ENCODE measurements at regions not wholly inside any gene's neighbourhood (a gene's known extent, or its start where the extent isn't known, plus 50 kb on each side); places are given as distances from the start of the nearest gene placed in this dataset.
A peak's percentile ranks its signal among the peaks of the same experiment; 100 is the strongest.

GRCh38 chr6:98156580-98156979 is 677.8 kb upstream of the POU3F2 start:
- TF ChIP-seq CTCF (conservative IDR thresholded peaks at IDR 0.05), result no peak
- 71% methylated on average over 2 of the region's 2 CpGs; no CpG with 5 or more reads in 1 of the 2 experiments for WGBS, 2 experiments (ENCODE audit: insufficient coverage in 1 of 2, insufficient read length in 1 of 2)
- Mint-ChIP-seq H3K9me3 (no peaks in the 10 kb centered on the region), H3K36me3 (ENCODE audit: low read depth) (no peaks in the 10 kb centered on the region), H3K4me1 (peaks cover 5% of the 10 kb centered on the region), H3K27me3 (ENCODE audit: insufficient read depth) (no peaks in the 10 kb centered on the region), H3K27ac (no peak overlapping the region), H3K4me3 (no peak overlapping the region)
- peak; percentile 51 for DNase-seq
- H3K27me3 ChIP-seq (ENCODE audit: control insufficient read depth, insufficient read depth, low read length, poor library complexity, severe bottlenecking), result no peaks in the 10 kb centered on the region
- H3K27ac ChIP-seq (ENCODE audit: low read depth, low read length), result no peak overlapping the region
- H3K9ac ChIP-seq (ENCODE audit: extremely low read depth, low read length, poor library complexity, severe bottlenecking), result no peak overlapping the region
- no peaks in the 10 kb centered on the region for H3K9me3 ChIP-seq (ENCODE audit: control insufficient read depth, low read length)
- peaks cover 5% of the 10 kb centered on the region for H3K4me1 ChIP-seq (ENCODE audit: control insufficient read depth, insufficient read depth, low read length)
- no peaks in the 10 kb centered on the region for H3K36me3 ChIP-seq (ENCODE audit: control insufficient read depth, insufficient read depth, low read length)
- no peak overlapping the region for H3K4me3 ChIP-seq (ENCODE audit: low read length)

GRCh38 chr6:98179606-98180005 is 654.8 kb upstream of the POU3F2 start:
- DNase-seq, result no peak
- Histone ChIP-seq H3K9ac (ENCODE audit: extremely low read depth, low read length, poor library complexity, severe bottlenecking) (no peak overlapping the region), H3K27ac (ENCODE audit: low read depth, low read length) (no peak overlapping the region), H3K9me3 (ENCODE audit: control insufficient read depth, low read length) (no peaks in the 10 kb centered on the region), H3K27me3 (ENCODE audit: control insufficient read depth, insufficient read depth, low read length, poor library complexity, severe bottlenecking) (no peaks in the 10 kb centered on the region), H3K4me3 (ENCODE audit: low read length) (no peak overlapping the region), H3K4me1 (ENCODE audit: control insufficient read depth, insufficient read depth, low read length) (no peaks in the 10 kb centered on the region), H3K36me3 (ENCODE audit: control insufficient read depth, insufficient read depth, low read length) (no peaks in the 10 kb centered on the region)
- H3K27ac Mint-ChIP-seq, result no peak overlapping the region
- no peak overlapping the region for H3K4me3 Mint-ChIP-seq
- no peaks in the 10 kb centered on the region for H3K27me3 Mint-ChIP-seq (ENCODE audit: insufficient read depth)
- H3K9me3 Mint-ChIP-seq, result peaks cover 4% of the 10 kb centered on the region
- 93 to 100% methylated on average over 1 to 8 of the region's 8 CpGs for WGBS, 2 experiments (ENCODE audit: insufficient coverage in 1 of 2, insufficient read length in 1 of 2)
- TF ChIP-seq CTCF (conservative IDR thresholded peaks at IDR 0.05), result no peak
- H3K36me3 Mint-ChIP-seq (ENCODE audit: low read depth), result no peaks in the 10 kb centered on the region
- no peaks in the 10 kb centered on the region for H3K4me1 Mint-ChIP-seq

GRCh38 chr6:98200084-98200483 is 634.3 kb upstream of the POU3F2 start:
- no peaks in the 10 kb centered on the region for H3K4me1 Mint-ChIP-seq
- Histone ChIP-seq H3K27ac (ENCODE audit: low read depth, low read length) (no peak overlapping the region), H3K36me3 (ENCODE audit: control insufficient read depth, insufficient read depth, low read length) (no peaks in the 10 kb centered on the region), H3K9me3 (ENCODE audit: control insufficient read depth, low read length) (no peaks in the 10 kb centered on the region), H3K4me3 (ENCODE audit: low read length) (no peak overlapping the region), H3K4me1 (ENCODE audit: control insufficient read depth, insufficient read depth, low read length) (no peaks in the 10 kb centered on the region), H3K9ac (ENCODE audit: extremely low read depth, low read length, poor library complexity, severe bottlenecking) (no peak overlapping the region), H3K27me3 (ENCODE audit: control insufficient read depth, insufficient read depth, low read length, poor library complexity, severe bottlenecking) (no peaks in the 10 kb centered on the region)
- DNase-seq, result no peak
- no peak overlapping the region for H3K27ac Mint-ChIP-seq
- no peaks in the 10 kb centered on the region for H3K9me3 Mint-ChIP-seq
- TF ChIP-seq CTCF (conservative IDR thresholded peaks at IDR 0.05), result no peak
- H3K36me3 Mint-ChIP-seq (ENCODE audit: low read depth), result no peaks in the 10 kb centered on the region
- H3K4me3 Mint-ChIP-seq, result no peak overlapping the region
- H3K27me3 Mint-ChIP-seq (ENCODE audit: insufficient read depth), result no peaks in the 10 kb centered on the region
- WGBS, 2 experiments (ENCODE audit: insufficient coverage in 1 of 2, insufficient read length in 1 of 2), result 95 to 100% methylated on average over 1 to 2 of the region's 3 CpGs
